GM23248 (cell line): ENCODE measurements at regions not wholly inside any gene's neighbourhood (a gene's known extent, or its start where the extent isn't known, plus 50 kb on each side); places are given as distances from the start of the nearest gene placed in this dataset.
"Not testable (repeated sequence)": the region's sequence is repeated elsewhere in the genome, so short reads cannot be mapped to it uniquely, and the experiment has no call there.

Experiments
- DNase-seq: peaks from one replicate; pipeline ENCODE4 v3.0.0-alpha.2; 2015
- H2AFZ ChIP-seq: fragments of 200-600 bp; sonication (generic); 2 replicates; pipeline ENCODE4 v1.6.1; 2016; ENCODE audit warnings: antibody characterized with exemption
- H3F3A ChIP-seq: fragments of 200-600 bp; sonication (generic); 2 replicates; pipeline ENCODE4 v1.6.1; 2016; ENCODE audit warnings: mild to moderate bottlenecking, antibody characterized with exemption, mixed run types; ENCODE audit not compliant: insufficient read depth
- H3K27ac ChIP-seq: fragments of 200-600 bp; sonication (generic); 2 replicates; pipeline ENCODE4 v1.5.1; 2016; ENCODE audit warnings: mild to moderate bottlenecking
- H3K27me3 ChIP-seq: fragments of 200-600 bp; sonication (generic); replicated peaks from 2 replicates; pipeline ENCODE4 v1.6.1; 2016; ENCODE audit warnings: mild to moderate bottlenecking; ENCODE audit not compliant: insufficient read depth
- H3K36me3 ChIP-seq: fragments of 200-600 bp; sonication (generic); 2 replicates; pipeline ENCODE4 v1.6.1; 2016; ENCODE audit warnings: low read depth, mild to moderate bottlenecking
- H3K4me1 ChIP-seq: fragments of 200-600 bp; sonication (generic); 2 replicates; pipeline ENCODE4 v1.6.1; 2016; ENCODE audit warnings: mild to moderate bottlenecking; ENCODE audit not compliant: insufficient read depth
- H3K4me2 ChIP-seq: fragments of 200-600 bp; sonication (generic); one replicate; pipeline ENCODE4 v1.6.1; 2016; ENCODE audit warnings: mild to moderate bottlenecking; ENCODE audit not compliant: unreplicated experiment
- H3K4me3 ChIP-seq: fragments of 200-600 bp; sonication (generic); 2 replicates; pipeline ENCODE4 v1.5.1; 2016; ENCODE audit warnings: mild to moderate bottlenecking
- H3K79me2 ChIP-seq: fragments of 200-600 bp; sonication (generic); 2 replicates; pipeline ENCODE4 v1.6.1; 2016; ENCODE audit warnings: mild to moderate bottlenecking; ENCODE audit not compliant: insufficient read depth
- H3K9ac ChIP-seq: fragments of 200-600 bp; sonication (generic); 2 replicates; pipeline ENCODE4 v1.6.1; 2016; ENCODE audit warnings: mild to moderate bottlenecking
- H3K9me2 ChIP-seq: fragments of 200-600 bp; sonication (generic); 2 replicates; pipeline ENCODE4 v1.6.1; 2016; ENCODE audit warnings: mixed run types, mild to moderate bottlenecking, moderate library complexity; ENCODE audit not compliant: insufficient read depth
- H3K9me3 ChIP-seq: fragments of 200-600 bp; sonication (generic); one replicate; pipeline ENCODE4 v1.6.1; 2017; ENCODE audit warnings: low read depth
- H4K20me1 ChIP-seq: fragments of 200-600 bp; sonication (generic); 2 replicates; pipeline ENCODE4 v1.6.0; 2016; ENCODE audit not compliant: insufficient read depth
- WGBS, 2 experiments: methylation state at CpG; one replicate each; pipeline ENCODE4 v1.1.6; 2015 to 2017; ENCODE audit warnings: low lambda C conversion rate in 2 of 2, low coverage in 1 of 2; ENCODE audit errors: missing lambda C conversion rate in 2 of 2; 5-methylcytosine and 5-hydroxymethylcytosine counted together
- in situ Hi-C: fragments of 300-500 bp; cut with MboI; formaldehyde crosslinking; loops from 2 replicates; pipeline ENCODE4 v1.15.0; 2020

GRCh38 chr2:91446489-91446888, 2755.0 kb downstream of the RPIA start:
- H3K4me2 ChIP-seq, DNase-seq, H3K4me3 ChIP-seq, H3K4me1 ChIP-seq, H3K27ac ChIP-seq, H3K79me2 ChIP-seq, H3K36me3 ChIP-seq, H3K9ac ChIP-seq, H3F3A ChIP-seq, H3K9me3 ChIP-seq, in situ Hi-C loops, H2AFZ ChIP-seq, H3K9me2 ChIP-seq, H4K20me1 ChIP-seq: not testable (repeated sequence)
- H3K27me3 ChIP-seq, result peaks cover 14% of the 10 kb centered on the region; the same call in 1 of the 2 replicates

GRCh38 chr2:91446915-91447314, 2755.4 kb downstream of the RPIA start:
- DNase-seq, H3K9ac ChIP-seq, H3K4me2 ChIP-seq, H3K4me3 ChIP-seq, in situ Hi-C loops, H3K27ac ChIP-seq, H3K4me1 ChIP-seq, H3F3A ChIP-seq, H3K9me3 ChIP-seq, H4K20me1 ChIP-seq, H2AFZ ChIP-seq, H3K79me2 ChIP-seq, H3K9me2 ChIP-seq, H3K36me3 ChIP-seq: not testable (repeated sequence)
- WGBS, 2 experiments, result 59 to 66% methylated on average over 6 of the region's 7 CpGs
- peaks cover 12% of the 10 kb centered on the region; the same call in 1 of the 2 replicates for H3K27me3 ChIP-seq

- H3K4me3 ChIP-seq, H2AFZ ChIP-seq, H3K27ac ChIP-seq, H3K9ac ChIP-seq, H3K4me2 ChIP-seq, in situ Hi-C loops, H4K20me1 ChIP-seq, H3K9me3 ChIP-seq, H3K27me3 ChIP-seq, H3K9me2 ChIP-seq, H3F3A ChIP-seq, DNase-seq, H3K4me1 ChIP-seq, H3K79me2 ChIP-seq, H3K36me3 ChIP-seq: not testable (repeated sequence)
- WGBS, 2 experiments, result 52 to 55% methylated on average over 6 to 7 of the region's 8 CpGs
Observed at GRCh38 chr2:91447508-91447907, 2756.0 kb downstream of the RPIA start.

- H3K9me2 ChIP-seq, in situ Hi-C loops, H2AFZ ChIP-seq, H3K27me3 ChIP-seq, H3K36me3 ChIP-seq, H3K4me1 ChIP-seq, H4K20me1 ChIP-seq, DNase-seq, H3K27ac ChIP-seq, H3K9ac ChIP-seq, H3F3A ChIP-seq, H3K4me3 ChIP-seq, H3K9me3 ChIP-seq, H3K4me2 ChIP-seq, H3K79me2 ChIP-seq: not testable (repeated sequence)
- WGBS, 2 experiments, result 38 to 44% methylated on average over 9 of the region's 9 CpGs
Observed at GRCh38 chr2:91462292-91462691, 2770.8 kb downstream of the RPIA start.

- H3K36me3 ChIP-seq, H3K27me3 ChIP-seq, H3F3A ChIP-seq, H4K20me1 ChIP-seq, DNase-seq, H2AFZ ChIP-seq, H3K9me2 ChIP-seq, H3K4me3 ChIP-seq, H3K4me2 ChIP-seq, H3K4me1 ChIP-seq, in situ Hi-C loops, H3K27ac ChIP-seq, H3K9me3 ChIP-seq, H3K79me2 ChIP-seq, H3K9ac ChIP-seq: not testable (repeated sequence)
- 7 to 28% methylated on average over 2 of the region's 2 CpGs for WGBS, 2 experiments
Observed at GRCh38 chr2:91463007-91463406, 2771.5 kb downstream of the RPIA start.

GRCh38 chr2:91466780-91467363, 2775.4 kb downstream of the RPIA start:
- H3K36me3 ChIP-seq, H3K4me3 ChIP-seq, H3K9ac ChIP-seq, H3K79me2 ChIP-seq, DNase-seq, H3K27ac ChIP-seq, H2AFZ ChIP-seq, H3K27me3 ChIP-seq, H3K9me2 ChIP-seq, H3F3A ChIP-seq, H3K9me3 ChIP-seq, H3K4me1 ChIP-seq, H3K4me2 ChIP-seq, in situ Hi-C loops, H4K20me1 ChIP-seq: not testable (repeated sequence)
- 0 to 4% methylated on average over 1 of the region's 1 CpG for WGBS, 2 experiments
